GM10266 (cell line): ENCODE measurements at regions not wholly inside any gene's neighbourhood (a gene's known extent, or its start where the extent isn't known, plus 50 kb on each side); places are given as distances from the start of the nearest gene placed in this dataset.

Experiments used
- DNase-seq: peaks from one replicate; pipeline ENCODE4 v3.0.0; 2012; ENCODE audit errors: extremely low spot score
- TF ChIP-seq, protein P1 (sequence below): IDR thresholded peaks from 2 replicates; pipeline ENCODE4 v1.5.1; 2012; ENCODE audit warnings: mild to moderate bottlenecking, low read depth; ENCODE audit not compliant: control insufficient read depth, insufficient read depth; ENCODE audit errors: missing control alignments

DNA sequence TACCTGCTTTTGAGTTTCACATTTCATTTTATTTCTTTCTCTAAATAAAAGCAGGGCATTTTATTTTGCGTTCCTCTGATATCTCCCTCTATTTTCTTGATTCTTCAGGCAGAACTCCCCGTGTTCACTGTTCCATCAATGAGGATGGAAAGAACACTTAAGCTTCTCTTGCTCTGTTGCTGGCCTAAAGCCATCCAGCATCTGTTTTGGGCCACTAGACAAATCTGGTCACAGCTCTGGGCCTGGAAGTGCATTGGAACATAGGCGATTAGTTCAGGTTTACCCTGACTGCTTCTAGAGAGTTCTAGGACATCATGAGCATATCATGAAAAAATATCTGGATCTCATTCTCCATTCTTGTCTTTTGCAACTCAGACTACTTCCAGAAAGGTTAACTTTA lies 611.2 kb downstream of the UTRN start:
- TF ChIP-seq, protein P1, sequence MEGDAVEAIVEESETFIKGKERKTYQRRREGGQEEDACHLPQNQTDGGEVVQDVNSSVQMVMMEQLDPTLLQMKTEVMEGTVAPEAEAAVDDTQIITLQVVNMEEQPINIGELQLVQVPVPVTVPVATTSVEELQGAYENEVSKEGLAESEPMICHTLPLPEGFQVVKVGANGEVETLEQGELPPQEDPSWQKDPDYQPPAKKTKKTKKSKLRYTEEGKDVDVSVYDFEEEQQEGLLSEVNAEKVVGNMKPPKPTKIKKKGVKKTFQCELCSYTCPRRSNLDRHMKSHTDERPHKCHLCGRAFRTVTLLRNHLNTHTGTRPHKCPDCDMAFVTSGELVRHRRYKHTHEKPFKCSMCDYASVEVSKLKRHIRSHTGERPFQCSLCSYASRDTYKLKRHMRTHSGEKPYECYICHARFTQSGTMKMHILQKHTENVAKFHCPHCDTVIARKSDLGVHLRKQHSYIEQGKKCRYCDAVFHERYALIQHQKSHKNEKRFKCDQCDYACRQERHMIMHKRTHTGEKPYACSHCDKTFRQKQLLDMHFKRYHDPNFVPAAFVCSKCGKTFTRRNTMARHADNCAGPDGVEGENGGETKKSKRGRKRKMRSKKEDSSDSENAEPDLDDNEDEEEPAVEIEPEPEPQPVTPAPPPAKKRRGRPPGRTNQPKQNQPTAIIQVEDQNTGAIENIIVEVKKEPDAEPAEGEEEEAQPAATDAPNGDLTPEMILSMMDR, result no peak
- no peak for DNase-seq

DNA sequence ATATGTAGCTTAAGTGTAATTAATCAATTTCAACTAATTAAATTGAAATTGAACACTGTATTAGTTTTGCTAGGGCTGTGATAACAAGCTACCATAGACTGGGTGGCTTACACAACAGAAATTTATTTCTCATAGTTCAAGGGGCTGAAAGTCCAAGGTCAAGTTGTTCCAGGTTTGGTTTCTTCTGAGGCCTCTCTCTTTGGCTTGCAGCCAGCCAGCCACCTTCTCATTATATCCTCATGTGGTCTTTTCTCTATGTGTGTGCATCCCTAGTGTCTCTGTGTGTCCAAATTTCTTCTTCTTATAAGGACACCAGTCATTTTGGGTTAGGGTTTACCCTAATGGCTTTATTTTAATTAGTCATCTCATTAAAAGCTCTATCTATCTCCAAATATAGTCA lies 611.7 kb downstream of the UTRN start:
- TF ChIP-seq, protein P1, result no peak
- no peak for DNase-seq

DNA sequence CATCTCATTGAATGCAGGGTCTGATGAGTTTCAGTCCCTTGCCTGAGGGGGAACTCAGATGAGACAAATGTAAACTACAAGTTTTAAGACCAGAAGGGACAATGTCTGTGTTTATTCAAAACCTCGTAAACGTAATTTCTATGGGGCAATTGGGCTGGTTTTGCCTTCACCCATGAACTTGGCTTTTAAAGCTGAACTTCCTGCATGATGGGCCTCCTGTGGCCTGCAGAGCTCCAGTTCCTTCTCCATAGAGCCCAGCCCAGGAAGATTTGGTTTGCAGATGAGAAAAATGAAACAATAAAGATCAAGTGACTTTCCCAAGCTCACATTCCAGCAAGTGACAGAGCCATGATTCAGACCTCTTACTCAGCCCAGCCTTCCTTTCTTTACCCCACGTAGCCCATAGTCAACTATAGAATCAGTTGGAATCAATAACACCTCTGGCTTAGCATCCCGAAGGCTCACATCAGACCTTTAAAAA lies 612.3 kb downstream of the UTRN start:
- DNase-seq, result no peak

DNA sequence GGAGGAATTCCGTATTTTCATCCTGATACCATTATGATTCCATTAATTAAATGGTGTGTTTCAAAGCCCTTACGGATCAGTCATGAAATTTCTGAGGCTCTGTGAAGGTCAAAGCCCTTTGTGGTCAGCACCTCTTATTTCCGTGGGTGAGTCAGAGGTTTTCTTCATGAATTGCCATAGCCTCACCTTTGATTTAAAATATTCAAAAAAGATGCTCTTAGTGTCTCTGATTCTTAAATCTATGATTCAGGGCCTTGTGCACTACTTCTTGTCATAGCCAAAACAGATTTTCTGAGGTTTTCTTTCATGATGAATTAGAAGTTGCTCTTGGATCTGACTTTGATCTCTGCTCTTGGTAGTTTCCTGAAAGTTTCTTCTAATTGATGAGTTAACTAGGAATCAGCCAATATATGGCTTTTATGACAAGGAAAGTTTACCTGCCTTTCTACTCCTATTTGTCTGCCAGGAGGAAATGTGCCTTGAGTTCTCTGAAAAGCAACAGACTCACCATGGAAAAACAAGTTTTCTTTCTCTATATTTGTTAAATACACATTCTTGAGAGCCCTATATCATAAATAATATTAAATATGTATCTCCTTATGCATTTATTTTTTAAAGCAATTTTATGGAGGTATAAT lies 613.0 kb downstream of the UTRN start:
- TF ChIP-seq, protein P1, result no peak
- no peak for DNase-seq

More for the DNA sequence above, 612.3 kb downstream of the UTRN start:
- TF ChIP-seq, protein P1, result no peak

DNA sequence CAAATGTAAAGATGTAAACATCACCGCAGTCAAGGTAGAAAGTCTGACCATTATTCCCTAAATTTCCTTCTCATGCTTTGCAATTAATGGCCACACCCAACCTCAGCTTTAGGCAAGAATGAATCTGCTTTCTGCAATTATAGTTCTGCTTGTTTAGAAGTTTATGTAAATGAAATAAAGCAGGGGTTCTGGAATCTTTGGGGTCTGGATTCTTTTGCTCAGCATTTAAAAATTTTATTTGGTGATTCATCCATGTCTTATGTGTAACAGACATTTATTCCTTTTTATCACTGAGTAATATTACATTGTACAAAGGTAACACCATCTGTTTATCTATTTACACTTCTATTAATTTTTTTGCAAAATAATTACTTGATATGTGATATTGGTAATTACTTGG lies 613.6 kb downstream of the UTRN start:
- TF ChIP-seq, protein P1, result no peak
- DNase-seq, result no peak

DNA sequence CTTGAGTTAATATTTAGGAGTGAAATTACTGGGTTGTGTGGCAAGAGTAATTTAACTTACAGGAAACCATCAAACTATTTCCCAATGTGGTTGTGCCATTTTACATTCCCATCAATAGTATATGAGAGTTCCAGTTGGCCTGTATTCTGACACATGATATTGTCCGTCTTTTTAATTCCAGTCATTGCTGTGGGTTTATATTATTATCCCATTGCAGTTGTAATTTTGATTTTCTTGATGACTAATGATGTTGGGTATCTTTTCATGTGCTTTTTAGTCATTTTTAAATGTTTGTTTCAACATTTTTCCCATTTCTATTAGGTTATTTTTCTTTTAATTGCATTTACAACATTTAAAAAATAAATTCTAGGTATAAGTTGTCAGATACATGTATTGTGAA lies 614.0 kb downstream of the UTRN start:
- TF ChIP-seq, protein P1, result no peak
- no peak for DNase-seq

DNA sequence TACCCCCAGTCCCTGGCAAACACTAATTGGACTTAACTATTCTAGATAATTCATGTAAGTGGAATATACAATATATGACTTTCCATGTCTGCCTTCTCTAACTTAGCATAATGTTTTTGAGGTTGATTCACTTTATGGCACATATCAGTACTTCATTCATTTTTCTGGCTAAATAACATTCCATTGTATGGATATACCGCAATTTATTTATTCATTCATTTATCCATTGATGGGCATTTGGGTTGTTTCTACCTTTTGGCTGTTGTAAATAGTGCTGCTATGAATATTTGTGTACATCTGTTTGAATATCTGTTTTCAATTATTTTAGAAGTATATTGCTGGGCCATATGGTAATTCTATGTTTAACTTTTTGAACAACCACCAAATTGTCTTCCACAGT lies 616.3 kb downstream of the UTRN start:
- TF ChIP-seq, protein P1, result no peak
- DNase-seq, result no peak
